OCI-LY7 (cell line): ENCODE measurements at regions not wholly inside any gene's neighbourhood (a gene's known extent, or its start where the extent isn't known, plus 50 kb on each side); places are given as distances from the start of the nearest gene placed in this dataset.

Source experiments
- BruUV-seq: library from RNA; stranded (reverse); fragments of 400-500 nt; replicated peaks from 2 replicates; lab custom pipeline; 2021; lab: Mats Ljungman, UMichigan
- CTCF ChIA-PET: fragments of 300-600 bp; sonication (Branson Sonifier 250); formaldehyde crosslinking; loops from one replicate; lab custom pipeline; 2022; ENCODE audit warnings: antibody characterized with exemption; ENCODE audit not compliant: unreplicated experiment; lab: Charles Lee
- POLR2A ChIA-PET: fragments of 300-600 bp; sonication (Branson Sonifier 250); formaldehyde crosslinking; loops from one replicate; lab custom pipeline; 2022; ENCODE audit warnings: antibody characterized with exemption; lab: Charles Lee
- DNase-seq: peaks from one replicate; pipeline ENCODE4 v3.0.0-alpha.2; 2015; ENCODE audit warnings: low spot score
- H2AFZ ChIP-seq: fragments of 200-600 bp; sonication (generic), shearing (Covaris generic); 2 replicates; pipeline ENCODE4 v1.6.1; 2014; ENCODE audit warnings: mild to moderate bottlenecking, antibody characterized with exemption, low read length, moderate library complexity
- H3K27ac ChIP-seq: fragments of 200-600 bp; sonication (generic); 2 replicates; pipeline ENCODE4 v1.5.1; 2014; ENCODE audit warnings: mixed run types, low read depth, mild to moderate bottlenecking, moderate library complexity, low read length, inconsistent platforms; ENCODE audit not compliant: poor library complexity, severe bottlenecking
- H3K36me3 ChIP-seq: fragments of 200-600 bp; sonication (generic); 2 replicates; pipeline ENCODE4 v1.6.1; 2014; ENCODE audit warnings: mild to moderate bottlenecking, antibody characterized with exemption, low read length, moderate library complexity, mixed read lengths; ENCODE audit not compliant: insufficient read depth
- H3K4me1 ChIP-seq: fragments of 200-600 bp; sonication (generic); 2 replicates; pipeline ENCODE4 v1.5.1; 2014; ENCODE audit warnings: mild to moderate bottlenecking, low read length; ENCODE audit not compliant: insufficient read depth, poor library complexity, severe bottlenecking
- H3K4me2 ChIP-seq: fragments of 200-600 bp; sonication (generic); 2 replicates; pipeline ENCODE4 v1.6.1; 2014; ENCODE audit warnings: mild to moderate bottlenecking, low read length
- H3K4me3 ChIP-seq: fragments of 200-600 bp; sonication (generic); 2 replicates; pipeline ENCODE4 v1.5.1; 2014; ENCODE audit warnings: mild to moderate bottlenecking, low read depth, low read length; ENCODE audit not compliant: poor library complexity, severe bottlenecking
- H3K79me2 ChIP-seq: fragments of 200-600 bp; sonication (generic); 2 replicates; pipeline ENCODE4 v1.6.1; 2016; ENCODE audit warnings: low read depth, mild to moderate bottlenecking, low read length, moderate library complexity, mixed read lengths; ENCODE audit not compliant: insufficient read depth
- H3K9me2 ChIP-seq: fragments of 200-600 bp; sonication (generic); 2 replicates; pipeline ENCODE4 v1.6.1; 2016; ENCODE audit warnings: mild to moderate bottlenecking, low read length, mixed read lengths; ENCODE audit not compliant: insufficient read depth
- H3K9me3 ChIP-seq: fragments of 200-600 bp; sonication (generic); 2 replicates; pipeline ENCODE4 v1.6.1; 2014; ENCODE audit warnings: mild to moderate bottlenecking, mixed run types, low read length, mixed read lengths
- H4K20me1 ChIP-seq: fragments of 200-600 bp; sonication (generic); 2 replicates; pipeline ENCODE4 v1.6.1; 2014; ENCODE audit warnings: mild to moderate bottlenecking, antibody characterized with exemption, low read length, moderate library complexity, mixed read lengths; ENCODE audit not compliant: insufficient read depth
- EZH2phosphoT487 ChIP-seq: fragments of 200-600 bp; sonication (generic); IDR thresholded peaks from 2 replicates; pipeline ENCODE4 v1.6.1; 2018; ENCODE audit warnings: low read depth, borderline replicate concordance, mild to moderate bottlenecking, mixed run types, antibody characterized with exemption, low read length, moderate library complexity, mixed read lengths
- intact Hi-C: fragments of 100-400 bp; cut with micrococcal nuclease; formaldehyde crosslinking; loops from one replicate; pipeline ENCODE4 v1.10.0; 2022; ENCODE audit not compliant: unreplicated experiment
- TF ChIP-seq, protein P1 (sequence below): fragments of 200-600 bp; sonication (generic); conservative IDR thresholded peaks from 2 replicates; pipeline ENCODE4 v1.5.1; 2014; ENCODE audit warnings: mild to moderate bottlenecking, antibody characterized with exemption, low read length, moderate library complexity, mixed read lengths

DNA sequence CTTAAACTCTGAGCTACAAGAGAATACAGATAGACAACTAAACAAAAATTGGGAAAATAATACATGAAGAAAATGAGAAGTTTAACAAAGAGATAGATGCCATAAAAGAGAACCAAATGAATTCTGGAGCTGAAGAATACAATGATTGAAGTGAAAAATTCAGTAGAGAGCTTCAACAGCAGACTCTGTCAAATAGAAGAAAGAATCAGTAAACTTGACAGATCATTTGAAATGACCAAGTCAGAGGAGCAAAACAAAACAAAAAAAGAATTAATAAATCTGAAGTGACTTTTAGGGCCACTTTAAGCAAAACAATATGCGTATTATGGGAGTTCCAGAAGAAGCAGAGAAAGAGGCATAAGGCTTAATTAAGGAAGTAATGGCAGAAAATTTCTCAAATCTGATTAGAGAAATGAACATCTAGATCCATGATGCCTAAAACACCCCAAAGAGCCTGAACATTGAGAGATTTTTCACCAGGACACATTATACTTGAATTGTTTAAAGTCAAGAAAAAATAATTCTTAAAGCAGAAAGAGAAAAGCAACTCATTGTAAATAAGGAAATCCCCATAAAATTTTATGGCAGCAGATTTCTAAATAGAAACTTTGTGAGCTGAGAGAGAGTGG is 61.0 kb upstream of the RNU6-8 start:
- Histone ChIP-seq H3K27ac (no peak overlapping the region), H3K4me2 (no peak overlapping the region), H4K20me1 (no peaks in the 10 kb centered on the region), H2AFZ (no peak overlapping the region), H3K9me2 (no peaks in the 10 kb centered on the region), H3K4me3 (no peak overlapping the region), H3K36me3 (no peaks in the 10 kb centered on the region), H3K9me3 (peaks cover 11% of the 10 kb centered on the region; the same call in 1 of the 2 replicates), H3K4me1 (peaks cover 6% of the 10 kb centered on the region), H3K79me2 (no peaks in the 10 kb centered on the region)
- intact Hi-C loops, result no loop called here
- BruUV-seq, result no TSS peak
- TF ChIP-seq, protein P1, sequence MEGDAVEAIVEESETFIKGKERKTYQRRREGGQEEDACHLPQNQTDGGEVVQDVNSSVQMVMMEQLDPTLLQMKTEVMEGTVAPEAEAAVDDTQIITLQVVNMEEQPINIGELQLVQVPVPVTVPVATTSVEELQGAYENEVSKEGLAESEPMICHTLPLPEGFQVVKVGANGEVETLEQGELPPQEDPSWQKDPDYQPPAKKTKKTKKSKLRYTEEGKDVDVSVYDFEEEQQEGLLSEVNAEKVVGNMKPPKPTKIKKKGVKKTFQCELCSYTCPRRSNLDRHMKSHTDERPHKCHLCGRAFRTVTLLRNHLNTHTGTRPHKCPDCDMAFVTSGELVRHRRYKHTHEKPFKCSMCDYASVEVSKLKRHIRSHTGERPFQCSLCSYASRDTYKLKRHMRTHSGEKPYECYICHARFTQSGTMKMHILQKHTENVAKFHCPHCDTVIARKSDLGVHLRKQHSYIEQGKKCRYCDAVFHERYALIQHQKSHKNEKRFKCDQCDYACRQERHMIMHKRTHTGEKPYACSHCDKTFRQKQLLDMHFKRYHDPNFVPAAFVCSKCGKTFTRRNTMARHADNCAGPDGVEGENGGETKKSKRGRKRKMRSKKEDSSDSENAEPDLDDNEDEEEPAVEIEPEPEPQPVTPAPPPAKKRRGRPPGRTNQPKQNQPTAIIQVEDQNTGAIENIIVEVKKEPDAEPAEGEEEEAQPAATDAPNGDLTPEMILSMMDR, result no peak
- no peak for TF ChIP-seq EZH2phosphoT487
- ChIA-PET CTCF (no interaction called here), POLR2A (interaction anchor here (0.5 to 1.0 kb wide), 4 partner anchors 261 to 920 kb away, joined by 3 to 5 read pairs (median 4); no protein-coding TSS in a partner anchor)
- peak; percentile 6 for DNase-seq

DNA sequence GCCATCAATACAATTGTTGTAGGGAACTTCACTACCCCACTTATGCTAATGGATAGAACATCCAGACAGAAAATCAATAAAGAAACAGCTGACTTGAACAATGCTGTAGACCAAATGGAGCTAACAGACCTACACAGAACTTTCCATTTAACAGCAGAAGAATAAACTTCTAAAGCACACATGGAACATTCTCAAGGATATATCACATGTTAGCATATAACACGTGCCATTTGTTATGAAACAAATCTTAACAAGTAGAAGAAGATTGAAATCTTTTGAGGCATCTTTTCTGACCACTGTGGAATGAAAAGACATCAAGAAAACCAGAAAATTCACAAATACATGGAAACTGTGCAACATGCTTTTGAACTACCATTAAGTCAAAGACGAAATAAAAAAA is 62.5 kb upstream of the RNU6-8 start:
- Histone ChIP-seq H3K4me1 (no peaks in the 10 kb centered on the region), H4K20me1 (no peaks in the 10 kb centered on the region), H3K27ac (no peak overlapping the region), H3K79me2 (no peaks in the 10 kb centered on the region), H3K36me3 (no peaks in the 10 kb centered on the region), H3K9me3 (peaks cover 11% of the 10 kb centered on the region; the same call in 1 of the 2 replicates), H2AFZ (no peak overlapping the region), H3K4me2 (no peak overlapping the region), H3K9me2 (no peaks in the 10 kb centered on the region), H3K4me3 (no peak overlapping the region)
- intact Hi-C loops, result no loop called here
- DNase-seq, result no peak
- ChIA-PET POLR2A (interaction anchor here (1.2 kb wide), 1 partner anchor 362 kb away, joined by 4 read pairs; no protein-coding TSS in a partner anchor), CTCF (no interaction called here)
- TF ChIP-seq, protein P1, result no peak
- no TSS peak for BruUV-seq

DNA sequence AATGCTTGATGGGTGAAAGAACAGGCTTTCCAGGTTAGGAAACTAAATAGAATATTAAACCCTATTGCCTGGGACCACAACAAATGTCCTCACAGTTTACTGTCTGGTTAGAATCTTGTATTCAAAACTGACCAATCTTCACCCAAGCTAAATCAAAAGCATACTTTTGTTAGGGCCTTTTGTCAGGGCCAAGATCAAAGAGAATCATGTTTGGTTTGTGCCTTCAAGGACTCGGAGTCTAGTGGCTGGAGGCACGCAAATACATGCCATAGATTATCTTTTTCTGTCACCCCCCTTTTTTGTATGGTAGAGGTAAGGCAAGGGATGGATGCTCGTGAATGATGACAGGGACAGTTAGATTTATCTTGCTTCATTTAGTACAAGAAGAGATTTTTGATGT is 51.1 kb upstream of the AKAP6 start:
- CTCF ChIA-PET, result no interaction called here
- Histone ChIP-seq H3K79me2 (no peaks in the 10 kb centered on the region), H3K4me3 (no peak overlapping the region), H4K20me1 (no peaks in the 10 kb centered on the region), H2AFZ (no peak overlapping the region), H3K4me1 (no peaks in the 10 kb centered on the region), H3K27ac (no peak overlapping the region), H3K9me2 (no peaks in the 10 kb centered on the region), H3K36me3 (no peaks in the 10 kb centered on the region), H3K4me2 (no peak overlapping the region), H3K9me3 (no peaks in the 10 kb centered on the region)
- BruUV-seq, result no TSS peak
- no peak for DNase-seq
- POLR2A ChIA-PET, result no interaction called here
- TF ChIP-seq, protein P1, result no peak
- no peak for TF ChIP-seq EZH2phosphoT487
- intact Hi-C loops, result no loop called here
